Esophagus squamous epithelium (tissue), 4 donors: ENCODE measurements at regions not wholly inside any gene's neighbourhood (a gene's known extent, or its start where the extent isn't known, plus 50 kb on each side); places are given as distances from the start of the nearest gene placed in this dataset.

ENCODE experiments used
- CTCF ChIP-seq, 6 experiments: fragments of 450-650 bp in 4 of 6; fragments of 200-600 bp in 2 of 6; sonication (generic) in 2 of 6; IDR thresholded peaks; one replicate each; pipeline ENCODE4 v1.5.1; 2016 to 2019; ENCODE audit warnings: antibody characterized with exemption in 6 of 6, mild to moderate bottlenecking in 4 of 6, moderate library complexity in 4 of 6
- POLR2A ChIP-seq, 4 donors: fragments of 450-650 bp; IDR thresholded peaks; one replicate each; pipeline ENCODE4 v1.6.1; 2017; ENCODE audit warnings: antibody characterized with exemption in 4 of 4, mild to moderate bottlenecking in 4 of 4, moderate library complexity in 3 of 4

DNA sequence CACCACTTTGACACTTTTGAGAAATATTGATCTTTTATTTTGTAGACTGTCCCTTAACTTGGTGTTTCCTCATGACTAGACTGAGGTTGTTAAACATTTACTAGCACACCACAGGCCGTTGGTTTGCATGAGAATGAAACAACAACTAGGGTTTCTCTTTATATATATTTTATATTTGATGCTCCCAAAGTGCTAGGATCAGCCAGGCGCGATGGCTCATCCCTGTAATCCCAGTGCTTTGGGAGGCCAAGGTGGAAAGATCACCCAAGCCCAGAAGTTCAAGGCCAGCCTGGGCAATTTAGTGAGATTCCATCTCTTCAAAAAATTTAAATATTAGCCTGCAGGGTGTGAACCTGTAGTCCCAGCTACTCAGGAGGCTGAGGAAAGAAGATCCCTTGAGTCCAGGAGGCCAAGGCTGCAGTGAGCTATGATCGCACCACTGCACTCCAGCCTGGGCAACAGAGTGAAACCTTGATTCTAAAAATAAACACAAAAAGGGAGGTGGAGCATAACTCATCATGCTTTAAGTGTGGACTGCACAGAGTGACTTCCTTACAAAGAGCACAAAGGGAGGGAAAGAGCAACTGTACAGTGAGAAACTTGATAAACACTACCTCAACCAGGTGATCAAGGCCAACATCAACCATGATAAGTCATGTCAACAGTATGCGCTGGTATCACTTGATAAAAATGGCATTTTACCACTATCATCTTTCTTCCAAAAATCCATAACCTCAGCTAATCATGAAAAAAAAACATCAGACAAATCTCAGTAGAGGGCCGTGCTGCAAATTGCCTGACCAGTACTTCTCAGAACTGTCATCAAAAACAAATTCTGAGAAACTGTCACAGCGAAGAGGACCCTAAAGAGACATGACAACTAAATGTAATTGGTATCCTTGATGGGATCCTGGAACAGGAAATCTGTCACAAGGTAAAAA, 72.8 kb upstream of the ATF7IP2 start:
- TF ChIP-seq CTCF (IDR thresholded peaks at IDR 0.05) (no peak), POLR2A (IDR thresholded peaks at IDR 0.05) (no peak)
